Neural progenitor cell (in vitro differentiated cells): ENCODE measurements at regions not wholly inside any gene's neighbourhood (a gene's known extent, or its start where the extent isn't known, plus 50 kb on each side); places are given as distances from the start of the nearest gene placed in this dataset.

ENCODE experiments used
- DNase-seq: peaks from one replicate; pipeline ENCODE4 v3.0.0-alpha.2; 2016; ENCODE audit warnings: low spot score
- H2AFZ ChIP-seq: fragments of 200-600 bp; sonication (generic); replicated peaks from 2 replicates; pipeline ENCODE4 v1.6.1; 2016; ENCODE audit warnings: antibody characterized with exemption
- H3F3A ChIP-seq: fragments of 200-600 bp; sonication (generic); 2 replicates; pipeline ENCODE4 v1.6.1; 2016; ENCODE audit warnings: antibody characterized with exemption, low read depth
- H3K27ac ChIP-seq: fragments of 200-600 bp; sonication (generic); 2 replicates; pipeline ENCODE4 v1.5.1; 2016; ENCODE audit warnings: mild to moderate bottlenecking
- H3K27me3 ChIP-seq: fragments of 200-600 bp; sonication (generic); 2 replicates; pipeline ENCODE4 v1.6.1; 2016; ENCODE audit warnings: mild to moderate bottlenecking, moderate library complexity
- H3K36me3 ChIP-seq: fragments of 200-600 bp; sonication (generic); 2 replicates; pipeline ENCODE4 v1.5.1; 2016
- H3K4me1 ChIP-seq: fragments of 200-600 bp; sonication (generic); 2 replicates; pipeline ENCODE4 v1.6.1; 2016; ENCODE audit warnings: mixed run types
- H3K4me2 ChIP-seq: fragments of 200-600 bp; sonication (generic); 2 replicates; pipeline ENCODE4 v1.6.1; 2016
- H3K4me3 ChIP-seq: fragments of 200-600 bp; sonication (generic); 2 replicates; pipeline ENCODE4 v1.5.1; 2016
- H3K79me2 ChIP-seq: fragments of 200-600 bp; sonication (generic); 2 replicates; pipeline ENCODE4 v1.6.1; 2016; ENCODE audit warnings: low read depth
- H3K9ac ChIP-seq: fragments of 200-600 bp; sonication (generic); 2 replicates; pipeline ENCODE4 v1.6.1; 2016
- H3K9me3 ChIP-seq: fragments of 200-600 bp; sonication (generic); 2 replicates; pipeline ENCODE4 v1.5.1; 2016; ENCODE audit warnings: low read depth
- H4K20me1 ChIP-seq: fragments of 200-600 bp; sonication (generic); 2 replicates; pipeline ENCODE4 v1.6.1; 2016; ENCODE audit warnings: low read depth
- H3K27ac Mint-ChIP-seq: 3 replicates; pipeline ENCODE4 v1.8.0; 2021; ENCODE audit warnings: mixed read lengths
- H3K27me3 Mint-ChIP-seq: 2 replicates; pipeline ENCODE4 v1.8.0; 2022; ENCODE audit warnings: low read depth, mild to moderate bottlenecking, inconsistent platforms, moderate library complexity, mixed read lengths; ENCODE audit not compliant: insufficient read depth
- H3K36me3 Mint-ChIP-seq: 3 replicates; pipeline ENCODE4 v1.8.0; 2021; ENCODE audit warnings: mixed read lengths
- H3K4me1 Mint-ChIP-seq: 3 replicates; pipeline ENCODE4 v1.8.0; 2021; ENCODE audit warnings: mixed read lengths
- H3K4me3 Mint-ChIP-seq: 3 replicates; pipeline ENCODE4 v1.8.0; 2021; ENCODE audit warnings: mild to moderate bottlenecking, moderate library complexity, mixed read lengths
- H3K9me3 Mint-ChIP-seq: 3 replicates; pipeline ENCODE4 v1.8.0; 2020; ENCODE audit warnings: mixed read lengths
- EZH2 ChIP-seq: fragments of 200-600 bp; sonication (generic); IDR thresholded peaks from 2 replicates; pipeline ENCODE4 v1.6.1; 2017; ENCODE audit warnings: antibody characterized with exemption, mild to moderate bottlenecking, moderate library complexity
- EZH2phosphoT487 ChIP-seq: fragments of 200-600 bp; sonication (generic); IDR thresholded peaks from 2 replicates; pipeline ENCODE4 v1.6.1; 2017; ENCODE audit warnings: antibody characterized with exemption
- TF ChIP-seq, protein P1 (sequence below): fragments of 200-600 bp; sonication (generic); IDR thresholded peaks from 2 replicates; pipeline ENCODE4 v1.5.1; 2017; ENCODE audit warnings: antibody characterized with exemption, mild to moderate bottlenecking

- no peak overlapping the region for H3K4me3 Mint-ChIP-seq
Measured at GRCh38 chr4:57172065-57172464, 61.9 kb upstream of the IGFBP7 start.

GRCh38 chr4:57168982-57169381 is 58.8 kb upstream of the IGFBP7 start:
- H3K79me2 ChIP-seq: no peaks in the 10 kb centered on the region

More at GRCh38 chr4:57172065-57172464, 61.9 kb upstream of the IGFBP7 start:
- Histone ChIP-seq H3K79me2 (no peaks in the 10 kb centered on the region), H3K9me3 (no peaks in the 10 kb centered on the region), H3K4me2 (no peak overlapping the region), H3K4me1 (no peaks in the 10 kb centered on the region), H3K4me3 (no peak overlapping the region), H3K9ac (no peak overlapping the region), H3K27ac (no peak overlapping the region), H3K27me3 (no peaks in the 10 kb centered on the region), H2AFZ (no peak overlapping the region), H4K20me1 (no peaks in the 10 kb centered on the region), H3F3A (no peaks in the 10 kb centered on the region), H3K36me3 (no peaks in the 10 kb centered on the region)
- Mint-ChIP-seq H3K9me3 (peaks cover 29% of the 10 kb centered on the region), H3K27ac (no peak overlapping the region), H3K36me3 (peaks cover 5% of the 10 kb centered on the region), H3K4me1 (peaks cover 31% of the 10 kb centered on the region), H3K27me3 (peaks cover 11% of the 10 kb centered on the region)
- no peak for DNase-seq
- TF ChIP-seq EZH2: no peak
- TF ChIP-seq EZH2phosphoT487: no peak
- TF ChIP-seq, protein P1, sequence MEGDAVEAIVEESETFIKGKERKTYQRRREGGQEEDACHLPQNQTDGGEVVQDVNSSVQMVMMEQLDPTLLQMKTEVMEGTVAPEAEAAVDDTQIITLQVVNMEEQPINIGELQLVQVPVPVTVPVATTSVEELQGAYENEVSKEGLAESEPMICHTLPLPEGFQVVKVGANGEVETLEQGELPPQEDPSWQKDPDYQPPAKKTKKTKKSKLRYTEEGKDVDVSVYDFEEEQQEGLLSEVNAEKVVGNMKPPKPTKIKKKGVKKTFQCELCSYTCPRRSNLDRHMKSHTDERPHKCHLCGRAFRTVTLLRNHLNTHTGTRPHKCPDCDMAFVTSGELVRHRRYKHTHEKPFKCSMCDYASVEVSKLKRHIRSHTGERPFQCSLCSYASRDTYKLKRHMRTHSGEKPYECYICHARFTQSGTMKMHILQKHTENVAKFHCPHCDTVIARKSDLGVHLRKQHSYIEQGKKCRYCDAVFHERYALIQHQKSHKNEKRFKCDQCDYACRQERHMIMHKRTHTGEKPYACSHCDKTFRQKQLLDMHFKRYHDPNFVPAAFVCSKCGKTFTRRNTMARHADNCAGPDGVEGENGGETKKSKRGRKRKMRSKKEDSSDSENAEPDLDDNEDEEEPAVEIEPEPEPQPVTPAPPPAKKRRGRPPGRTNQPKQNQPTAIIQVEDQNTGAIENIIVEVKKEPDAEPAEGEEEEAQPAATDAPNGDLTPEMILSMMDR: no peak

DNA sequence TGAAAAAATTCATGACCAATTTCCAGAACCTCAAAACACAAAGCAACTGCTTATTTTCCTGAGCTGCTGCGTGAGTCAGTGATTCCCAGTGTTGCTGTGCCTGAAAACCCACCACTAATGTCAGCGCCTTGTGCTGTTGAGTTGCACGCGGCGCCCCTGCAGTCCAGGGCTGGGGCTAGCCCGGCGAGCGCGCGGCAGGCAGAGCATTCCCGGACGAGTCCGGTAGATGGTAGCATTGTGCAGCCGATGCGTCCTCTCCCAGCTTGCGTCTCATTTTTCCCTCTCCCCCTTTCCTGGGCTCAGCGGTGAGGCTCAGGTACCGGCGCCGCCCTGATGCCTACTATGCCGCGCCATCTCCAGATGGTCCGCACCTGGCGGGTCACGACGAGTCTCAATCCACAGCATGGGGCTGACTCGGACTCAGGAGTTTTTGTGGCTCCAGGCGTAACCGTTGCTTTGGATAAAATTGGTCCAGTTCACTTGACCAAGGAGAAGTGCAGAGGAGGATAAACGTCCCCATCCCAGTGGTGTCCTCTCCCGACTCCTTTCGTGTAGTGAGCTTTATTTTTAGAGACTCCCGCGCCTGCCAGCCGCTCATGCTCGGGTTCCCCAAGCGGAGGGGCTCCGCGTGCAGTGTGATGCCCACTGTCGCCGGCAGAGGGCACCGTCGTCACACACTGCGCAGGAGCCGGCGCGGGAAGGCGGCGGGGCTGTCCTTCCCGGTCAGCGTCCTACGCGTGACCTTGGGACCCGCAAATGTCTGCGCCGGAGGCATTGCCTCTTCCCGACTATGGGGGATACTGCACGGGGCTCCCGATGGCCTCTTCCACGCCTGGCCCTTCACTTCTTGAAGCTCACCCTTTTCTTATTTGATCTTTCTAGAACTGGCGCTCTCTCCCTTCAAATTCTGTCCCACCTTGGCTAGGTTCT is 53.6 kb upstream of the IGFBP7 start:
- Histone ChIP-seq H3K27ac (no peak overlapping the region), H2AFZ (peak overlapping the region; percentile 89), H3K27me3 (peaks cover 20% of the 10 kb centered on the region), H3K4me2 (peak overlapping the region; percentile 91), H3F3A (no peaks in the 10 kb centered on the region), H4K20me1 (no peaks in the 10 kb centered on the region), H3K9ac (no peak overlapping the region), H3K4me1 (no peaks in the 10 kb centered on the region), H3K79me2 (no peaks in the 10 kb centered on the region), H3K36me3 (no peaks in the 10 kb centered on the region), H3K4me3 (peak overlapping the region; percentile 59), H3K9me3 (no peaks in the 10 kb centered on the region)
- Mint-ChIP-seq H3K9me3 (peaks cover 3% of the 10 kb centered on the region), H3K27ac (no peak overlapping the region), H3K4me1 (peaks cover 17% of the 10 kb centered on the region), H3K4me3 (peak overlapping the region; percentile 85), H3K36me3 (no peaks in the 10 kb centered on the region), H3K27me3 (peaks cover 10% of the 10 kb centered on the region)
- TF ChIP-seq, protein P1: peak; percentile 64
- TF ChIP-seq EZH2phosphoT487 (peak; percentile 51), EZH2 (no peak)
- DNase-seq: peak; percentile 89

More at GRCh38 chr4:57168982-57169381, 58.8 kb upstream of the IGFBP7 start:
- Histone ChIP-seq H3K36me3 (no peaks in the 10 kb centered on the region), H3K4me2 (no peak overlapping the region), H3K9me3 (no peaks in the 10 kb centered on the region), H3K27ac (no peak overlapping the region), H4K20me1 (no peaks in the 10 kb centered on the region), H3K4me1 (no peaks in the 10 kb centered on the region), H2AFZ (no peak overlapping the region), H3K27me3 (peaks cover 20% of the 10 kb centered on the region), H3F3A (no peaks in the 10 kb centered on the region), H3K9ac (no peak overlapping the region), H3K4me3 (no peak overlapping the region)
- peaks cover 27% of the 10 kb centered on the region for H3K9me3 Mint-ChIP-seq
- no peak for TF ChIP-seq EZH2phosphoT487
- no peak for DNase-seq
- H3K4me3 Mint-ChIP-seq: no peak overlapping the region
- peaks cover 5% of the 10 kb centered on the region for H3K36me3 Mint-ChIP-seq
- peaks cover 15% of the 10 kb centered on the region for H3K27me3 Mint-ChIP-seq
- H3K4me1 Mint-ChIP-seq: peaks cover 32% of the 10 kb centered on the region
- H3K27ac Mint-ChIP-seq: peak overlapping the region; percentile 66
